ENCODE measurements at regions not wholly inside any gene's neighbourhood (a gene's known extent, or its start where the extent isn't known, plus 50 kb on each side); places are given as distances from the start of the nearest gene placed in this dataset.

- DNase-seq = no peak
Observed at GRCh38 chr15:93217343-93217742, 128.3 kb upstream of the RGMA start.

GRCh38 chr15:93214106-93214505 is 125.1 kb upstream of the RGMA start:
- no peak for DNase-seq

- no peak for DNase-seq
Observed at GRCh38 chr15:93213281-93213680, 124.3 kb upstream of the RGMA start.

- no peak for DNase-seq
Observed at GRCh38 chr15:93212578-93212977, 123.6 kb upstream of the RGMA start.

- DNase-seq = no peak
Observed at GRCh38 chr15:93210995-93211394, 122.0 kb upstream of the RGMA start.

GRCh38 chr15:93209690-93210445 is 120.9 kb upstream of the RGMA start:
- DNase-seq = no peak

GRCh38 chr15:93206893-93207292 is 117.9 kb upstream of the RGMA start:
- no peak for DNase-seq

GRCh38 chr15:93205413-93205812 is 116.4 kb upstream of the RGMA start:
- DNase-seq = no peak

GRCh38 chr15:93203036-93203435 is 114.0 kb upstream of the RGMA start:
- no peak for DNase-seq

GRCh38 chr15:93202405-93202804 is 113.4 kb upstream of the RGMA start:
- DNase-seq = no peak

GRCh38 chr15:93201940-93202339 is 112.9 kb upstream of the RGMA start:
- DNase-seq = no peak

GRCh38 chr15:93200837-93201226 is 111.8 kb upstream of the RGMA start:
- no peak for DNase-seq

- DNase-seq = no peak
Observed at GRCh38 chr15:93200081-93200836, 111.2 kb upstream of the RGMA start.

- DNase-seq = no peak
Observed at GRCh38 chr15:93196135-93196670, 107.2 kb upstream of the RGMA start.

GRCh38 chr15:93195109-93195508 is 106.1 kb upstream of the RGMA start:
- no peak for DNase-seq

- no peak for DNase-seq
Observed at GRCh38 chr15:93190238-93190637, 101.2 kb upstream of the RGMA start.

- DNase-seq = no peak
Observed at GRCh38 chr15:93189561-93189960, 100.5 kb upstream of the RGMA start.

- DNase-seq = no peak
Observed at GRCh38 chr15:93188236-93188635, 99.2 kb upstream of the RGMA start.

- DNase-seq = no peak
Observed at GRCh38 chr15:93185796-93186195, 96.8 kb upstream of the RGMA start.

- DNase-seq = no peak
Observed at GRCh38 chr15:93182703-93183205, 93.7 kb upstream of the RGMA start.

- DNase-seq = no peak
Observed at GRCh38 chr15:93180656-93181055, 91.6 kb upstream of the RGMA start.

- DNase-seq = no peak
Observed at GRCh38 chr15:93180128-93180527, 91.1 kb upstream of the RGMA start.

- DNase-seq = no peak
Observed at GRCh38 chr15:93179700-93180102, 90.7 kb upstream of the RGMA start.

- DNase-seq = no peak
Observed at GRCh38 chr15:93179072-93179471, 90.1 kb upstream of the RGMA start.
